GM23338 (cell line): ENCODE measurements at regions not wholly inside any gene's neighbourhood (a gene's known extent, or its start where the extent isn't known, plus 50 kb on each side); places are given as distances from the start of the nearest gene placed in this dataset.
A peak's percentile ranks its signal among the peaks of the same experiment; 100 is the strongest.

Source experiments
- ATAC-seq: fragments of 200-7000 bp; cut with Tn5 transposase; 3 replicates; pipeline ENCODE4 v1.9.1; 2020
- DNase-seq: peaks from one replicate; pipeline ENCODE4 v3.0.0-alpha.2; 2015; ENCODE audit warnings: low spot score
- H2AFZ ChIP-seq: fragments of 200-600 bp; sonication (generic); 2 replicates; pipeline ENCODE4 v1.8.0; 2016; ENCODE audit warnings: antibody characterized with exemption, mild to moderate bottlenecking, moderate library complexity
- H3F3A ChIP-seq: fragments of 200-600 bp; sonication (generic); replicated peaks from 2 replicates; pipeline ENCODE4 v1.8.0; 2017; ENCODE audit warnings: antibody characterized with exemption, mixed run types, low read depth
- H3K27ac ChIP-seq: fragments of 200-600 bp; sonication (generic); 2 replicates; pipeline ENCODE4 v1.6.1; 2016; ENCODE audit warnings: low read depth
- H3K27me3 ChIP-seq: fragments of 200-600 bp; sonication (generic); 2 replicates; pipeline ENCODE4 v1.8.0; 2016; ENCODE audit warnings: mild to moderate bottlenecking, mixed run types, moderate library complexity; ENCODE audit not compliant: insufficient read depth
- H3K36me3 ChIP-seq: fragments of 200-600 bp; sonication (generic); 2 replicates; pipeline ENCODE4 v1.8.0; 2016; ENCODE audit warnings: mild to moderate bottlenecking; ENCODE audit not compliant: insufficient read depth
- H3K4me1 ChIP-seq: fragments of 200-600 bp; sonication (generic); 2 replicates; pipeline ENCODE4 v1.8.0; 2016; ENCODE audit warnings: mild to moderate bottlenecking, moderate library complexity; ENCODE audit not compliant: insufficient read depth
- H3K4me2 ChIP-seq: fragments of 200-600 bp; sonication (generic); 2 replicates; pipeline ENCODE4 v1.7.1; 2017; ENCODE audit warnings: mixed run types
- H3K4me3 ChIP-seq: fragments of 200-600 bp; sonication (generic); 2 replicates; pipeline ENCODE4 v1.6.1; 2016; ENCODE audit warnings: mixed run types
- H3K79me2 ChIP-seq: fragments of 200-600 bp; sonication (generic); replicated peaks from 2 replicates; pipeline ENCODE4 v1.8.0; 2017; ENCODE audit warnings: mild to moderate bottlenecking; ENCODE audit not compliant: insufficient read depth
- H3K9me2 ChIP-seq: fragments of 200-600 bp; sonication (generic); 2 replicates; pipeline ENCODE4 v1.8.0; 2017; ENCODE audit not compliant: insufficient read depth
- H4K20me1 ChIP-seq: fragments of 200-600 bp; sonication (generic); replicated peaks from 2 replicates; pipeline ENCODE4 v1.8.0; 2017; ENCODE audit warnings: mild to moderate bottlenecking; ENCODE audit not compliant: insufficient read depth
- H3K27ac Mint-ChIP-seq: 2 replicates; pipeline ENCODE4 v1.8.0; 2020; ENCODE audit warnings: inconsistent platforms, mild to moderate bottlenecking, moderate library complexity, mixed read lengths
- H3K27me3 Mint-ChIP-seq: 3 replicates; pipeline ENCODE4 v1.8.0; 2022; ENCODE audit warnings: low read depth, mild to moderate bottlenecking, moderate library complexity, mixed read lengths, inconsistent platforms; ENCODE audit not compliant: insufficient read depth, poor library complexity
- H3K36me3 Mint-ChIP-seq: 3 replicates; pipeline ENCODE4 v1.8.0; 2021; ENCODE audit warnings: low read depth, mild to moderate bottlenecking, inconsistent platforms, moderate library complexity, mixed read lengths
- H3K4me1 Mint-ChIP-seq: 3 replicates; pipeline ENCODE4 v1.8.0; 2020; ENCODE audit warnings: mild to moderate bottlenecking, inconsistent platforms, mixed read lengths
- H3K4me3 Mint-ChIP-seq: 3 replicates; pipeline ENCODE4 v1.8.0; 2021; ENCODE audit warnings: moderate library complexity, mild to moderate bottlenecking, inconsistent platforms, mixed read lengths
- H3K9me3 Mint-ChIP-seq: 3 replicates; pipeline ENCODE4 v1.8.0; 2020; ENCODE audit warnings: moderate library complexity, mild to moderate bottlenecking, inconsistent platforms, mixed read lengths
- CREB1 ChIP-seq: fragments of 250-450 bp; sonication (Bioruptor Pico); IDR thresholded peaks from 2 replicates; pipeline ENCODE4 v1.5.0; 2020; ENCODE audit warnings: low read depth, mild to moderate bottlenecking, moderate library complexity
- CTCF ChIP-seq, 2 experiments: fragments of 200-600 bp in 1 of 2; sonication (generic) in 1 of 2; conservative IDR thresholded peaks; 2 replicates each; pipeline versions ENCODE4 v1.5.1 to v1.6.1; 2016 to 2017; ENCODE audit warnings: antibody characterized with exemption in 2 of 2, low read depth in 2 of 2, mild to moderate bottlenecking in 2 of 2, moderate library complexity in 1 of 2
- EZH2 ChIP-seq: fragments of 200-600 bp; sonication (generic); IDR thresholded peaks from one replicate; pipeline ENCODE4 v1.8.0; 2017; ENCODE audit warnings: antibody characterized with exemption, mild to moderate bottlenecking, low read depth; ENCODE audit not compliant: unreplicated experiment
- NANOG ChIP-seq: IDR thresholded peaks from 2 replicates; pipeline ENCODE4 v1.6.1; 2016; ENCODE audit warnings: antibody characterized with exemption, borderline replicate concordance
- POLR2AphosphoS5 ChIP-seq: IDR thresholded peaks from 2 replicates; pipeline ENCODE4 v1.6.1; 2016; ENCODE audit warnings: antibody characterized with exemption, low read depth
- REST ChIP-seq: IDR thresholded peaks from one replicate; pipeline ENCODE4 v1.6.1; 2018; ENCODE audit warnings: antibody characterized with exemption; ENCODE audit not compliant: unreplicated experiment
- STAT1 ChIP-seq: IDR thresholded peaks from one replicate; pipeline ENCODE4 v1.6.1; 2016; ENCODE audit warnings: antibody characterized with exemption; ENCODE audit not compliant: unreplicated experiment
- ZNF114 ChIP-seq: fragments of 250-450 bp; sonication (Bioruptor Pico); IDR thresholded peaks from 2 replicates; pipeline ENCODE4 v1.5.0; 2020; ENCODE audit warnings: mild to moderate bottlenecking, moderate library complexity
- ZNF331 ChIP-seq: fragments of 250-450 bp; sonication (Bioruptor Pico); IDR thresholded peaks from 2 replicates; pipeline ENCODE4 v1.5.0; 2020; ENCODE audit warnings: low read depth, mild to moderate bottlenecking, moderate library complexity

- no peak for ATAC-seq
- H3K9me3 Mint-ChIP-seq: no peaks in the 10 kb centered on the region
- peak overlapping the region; percentile 88; the same call in 1 of the 2 replicates for H2AFZ ChIP-seq
Measured at GRCh38 chr2:78061732-78062131, 539.6 kb upstream of the LRRTM4 start.

GRCh38 chr2:78063246-78064020 lies 541.3 kb upstream of the LRRTM4 start:
- Mint-ChIP-seq H3K4me1 (no peaks in the 10 kb centered on the region), H3K27me3 (no peaks in the 10 kb centered on the region), H3K27ac (no peak overlapping the region), H3K9me3 (no peaks in the 10 kb centered on the region), H3K4me3 (no peak overlapping the region), H3K36me3 (no peaks in the 10 kb centered on the region)
- Histone ChIP-seq H3F3A (no peaks in the 10 kb centered on the region), H3K27ac (no peak overlapping the region), H3K36me3 (no peaks in the 10 kb centered on the region), H3K79me2 (no peaks in the 10 kb centered on the region), H3K27me3 (no peaks in the 10 kb centered on the region), H3K4me2 (no peak overlapping the region), H2AFZ (no peak overlapping the region), H3K4me1 (no peaks in the 10 kb centered on the region), H3K4me3 (no peak overlapping the region), H4K20me1 (no peaks in the 10 kb centered on the region), H3K9me2 (peaks cover 5% of the 10 kb centered on the region; the same call in 1 of the 2 replicates)
- ATAC-seq (no peak), DNase-seq (no peak)
- TF ChIP-seq CREB1: no peak
- TF ChIP-seq ZNF331 (CRISPR knock-in tag): no peak
- TF ChIP-seq REST: no peak
- no peak for TF ChIP-seq POLR2AphosphoS5
- no peak for TF ChIP-seq STAT1
- no peak for TF ChIP-seq NANOG
- no peak for TF ChIP-seq ZNF114 (CRISPR knock-in tag)

More at GRCh38 chr2:78061732-78062131, 539.6 kb upstream of the LRRTM4 start:
- TF ChIP-seq STAT1: no peak
- no peak for TF ChIP-seq CTCF (conservative IDR thresholded peaks at IDR 0.05; ENCODE audit: low read depth in 2 of 2)
- TF ChIP-seq EZH2: no peak
- TF ChIP-seq CREB1: no peak
- H3K27ac ChIP-seq: no peak overlapping the region
- H3K27me3 ChIP-seq: no peaks in the 10 kb centered on the region
- Mint-ChIP-seq H3K4me3 (no peak overlapping the region), H3K27ac (no peak overlapping the region), H3K4me1 (no peaks in the 10 kb centered on the region), H3K36me3 (no peaks in the 10 kb centered on the region), H3K27me3 (no peaks in the 10 kb centered on the region)
- no peak overlapping the region for H3K4me3 ChIP-seq
- DNase-seq: no peak
- H3K9me2 ChIP-seq: peaks cover 7% of the 10 kb centered on the region; the same call in 1 of the 2 replicates
- no peaks in the 10 kb centered on the region for H3K36me3 ChIP-seq
- H3F3A ChIP-seq: no peaks in the 10 kb centered on the region
- no peak overlapping the region for H3K4me2 ChIP-seq
- H4K20me1 ChIP-seq: no peaks in the 10 kb centered on the region
- H3K4me1 ChIP-seq: no peaks in the 10 kb centered on the region
- H3K79me2 ChIP-seq: no peaks in the 10 kb centered on the region
